Endothelial cell of umbilical vein (primary cell): ENCODE measurements at regions not wholly inside any gene's neighbourhood (a gene's known extent, or its start where the extent isn't known, plus 50 kb on each side); places are given as distances from the start of the nearest gene placed in this dataset.

Source experiments
- BruUV-seq: library from RNA; stranded (reverse); fragments of 400-500 nt; replicated peaks from 2 replicates; lab custom pipeline; 2021; lab: Mats Ljungman, UMichigan
- CTCF ChIA-PET: fragments of 300-600, 350-600 bp; sonication (Branson Sonifier 250); formaldehyde crosslinking; loops from one replicate; lab custom pipeline; 2021; ENCODE audit warnings: antibody characterized with exemption, inconsistent platforms; lab: Charles Lee
- POLR2A ChIA-PET: fragments of 300-600, 350-600 bp; sonication (Branson Sonifier 250); formaldehyde crosslinking; loops from one replicate; lab custom pipeline; 2021; ENCODE audit warnings: antibody characterized with exemption, inconsistent platforms; lab: Charles Lee
- DNase-seq: peaks from one replicate; pipeline ENCODE4 v3.0.0-alpha.2; 2011; ENCODE audit warnings: low read depth, low spot score
- FAIRE-seq: peaks from 2 replicates; lab custom pipeline; 2011; peaks lifted over from hg19 to GRCh38; lab: Jason Lieb, UNC
- H2AFZ ChIP-seq: 2 replicates; pipeline ENCODE4 v1.6.0; 2012; ENCODE audit warnings: low read depth, low read length, control low read depth, inconsistent platforms
- H3K27ac ChIP-seq: 2 replicates; pipeline ENCODE4 v1.5.1; 2011; ENCODE audit warnings: low read depth, mild to moderate bottlenecking, control low read depth, low read length, moderate library complexity; ENCODE audit not compliant: insufficient read depth
- H3K27me3 ChIP-seq, 2 experiments: 2 replicates each; pipeline versions ENCODE4 v1.6.0 to v1.6.1; 2011; ENCODE audit warnings: low read length in 2 of 2, mixed read lengths in 1 of 2; ENCODE audit not compliant: control insufficient read depth in 2 of 2, insufficient read depth in 2 of 2
- H3K36me3 ChIP-seq, 2 experiments: 2 replicates in 1 of 2; 3 replicates in 1 of 2; pipeline ENCODE4 v1.5.1; 2011; ENCODE audit warnings: low read length in 2 of 2, mild to moderate bottlenecking in 1 of 2, moderate library complexity in 1 of 2; ENCODE audit not compliant: control insufficient read depth in 2 of 2, insufficient read depth in 2 of 2; ENCODE audit errors: extremely low read depth in 1 of 2
- H3K4me1 ChIP-seq: 3 replicates; pipeline ENCODE4 v1.5.1; 2011; ENCODE audit warnings: mild to moderate bottlenecking, low read length; ENCODE audit not compliant: control insufficient read depth, insufficient read depth; ENCODE audit errors: extremely low read depth
- H3K4me2 ChIP-seq: 2 replicates; pipeline ENCODE4 v1.6.1; 2011; ENCODE audit warnings: low read length, control low read depth, mixed read lengths; ENCODE audit not compliant: insufficient read depth
- H3K4me3 ChIP-seq, 3 experiments: fragments of 200-600 bp in 1 of 3; sonication (generic), shearing (Covaris generic) in 1 of 3; replicated peaks in 1 of 3; 2 replicates each; pipeline ENCODE4 v1.5.1; 2011 to 2016; ENCODE audit warnings: control low read depth in 3 of 3, low read length in 3 of 3, mild to moderate bottlenecking in 2 of 3, inconsistent platforms in 1 of 3, low read depth in 1 of 3, moderate library complexity in 1 of 3; ENCODE audit not compliant: insufficient read depth in 1 of 3
- H3K79me2 ChIP-seq: 2 replicates; pipeline ENCODE4 v1.6.0; 2012; ENCODE audit warnings: low read length, inconsistent platforms; ENCODE audit not compliant: control insufficient read depth, insufficient read depth
- H3K9ac ChIP-seq: replicated peaks from 2 replicates; pipeline ENCODE3; 2011; ENCODE audit warnings: low read length, control low read depth; ENCODE audit not compliant: insufficient read depth; ENCODE audit errors: extremely low read depth
- H3K9me1 ChIP-seq: replicated peaks from 3 replicates; pipeline ENCODE4 v1.6.0; 2011; ENCODE audit warnings: mild to moderate bottlenecking, low read length; ENCODE audit not compliant: control insufficient read depth, insufficient read depth; ENCODE audit errors: extremely low read depth
- H3K9me3 ChIP-seq: replicated peaks from 2 replicates; pipeline ENCODE4 v1.5.1; 2012; ENCODE audit warnings: low read length, inconsistent platforms; ENCODE audit not compliant: control insufficient read depth, insufficient read depth
- H4K20me1 ChIP-seq: replicated peaks from 2 replicates; pipeline ENCODE3; 2011; ENCODE audit warnings: mild to moderate bottlenecking, low read length; ENCODE audit not compliant: control insufficient read depth, insufficient read depth; ENCODE audit errors: extremely low read depth
- EZH2 ChIP-seq: IDR thresholded peaks from 2 replicates; pipeline ENCODE4 v1.6.1; 2012; ENCODE audit warnings: borderline replicate concordance, low read depth, mild to moderate bottlenecking, moderate library complexity, low read length, inconsistent platforms; ENCODE audit not compliant: severe bottlenecking
- FOS ChIP-seq: IDR thresholded peaks from 2 replicates; pipeline ENCODE4 v1.6.1; 2011; ENCODE audit warnings: mild to moderate bottlenecking, low read length, moderate library complexity, borderline replicate concordance; ENCODE audit not compliant: insufficient read depth
- GATA2 ChIP-seq: IDR thresholded peaks from 2 replicates; pipeline ENCODE4 v1.7.0; 2011; ENCODE audit warnings: low read depth, mild to moderate bottlenecking, moderate library complexity, mixed read lengths, low read length; ENCODE audit not compliant: insufficient read length, insufficient read depth
- JUN ChIP-seq: IDR thresholded peaks from 2 replicates; pipeline ENCODE4 v1.6.1; 2011; ENCODE audit warnings: borderline replicate concordance, low read depth; ENCODE audit not compliant: insufficient read length, insufficient read depth
- MAX ChIP-seq: IDR thresholded peaks from 2 replicates; pipeline ENCODE4 v1.6.1; 2011; ENCODE audit not compliant: insufficient read depth, insufficient read length
- MYC ChIP-seq: IDR thresholded peaks from one replicate; pipeline ENCODE4 v1.6.1; 2011; ENCODE audit warnings: mild to moderate bottlenecking, low read depth, low read length
- POLR2A ChIP-seq: IDR thresholded peaks from 2 replicates; pipeline ENCODE4 v1.6.1; 2012; ENCODE audit warnings: low read depth, mild to moderate bottlenecking, control low read depth, low read length
- POLR2AphosphoS5 ChIP-seq: IDR thresholded peaks from 2 replicates; pipeline ENCODE4 v1.6.1; 2012; ENCODE audit warnings: low read depth, mild to moderate bottlenecking, control low read depth, low read length, moderate library complexity; ENCODE audit not compliant: insufficient read depth
- dilution Hi-C: fragments of 300-500 bp; cut with MboI; formaldehyde crosslinking; loops from one replicate; pipeline ENCODE4 v1.15.0; 2019; ENCODE audit warnings: low sequenced_read_pairs; ENCODE audit not compliant: extremely low pct_ligation_motif_present
- intact Hi-C: fragments of 100-400 bp; cut with micrococcal nuclease; formaldehyde crosslinking; loops from one replicate; pipeline ENCODE4 v1.10.0; 2022
- TF ChIP-seq, protein P1 (sequence below), 2 donors: IDR thresholded peaks; 1 replicate in 1 of 2; 2 replicates in 1 of 2; pipeline ENCODE4 v1.5.1; 2011; ENCODE audit warnings: low read length in 2 of 2, mild to moderate bottlenecking in 2 of 2, moderate library complexity in 2 of 2, control low read depth in 1 of 2, inconsistent platforms in 1 of 2, low read depth in 1 of 2; ENCODE audit not compliant: insufficient read depth in 1 of 2; ENCODE audit errors: extremely low read depth in 1 of 2

- Histone ChIP-seq H3K27me3 (no peaks in the 10 kb centered on the region), H3K36me3 (no peaks in the 10 kb centered on the region), H3K4me3 (no peak overlapping the region), H4K20me1 (no peaks in the 10 kb centered on the region), H2AFZ (no peak overlapping the region), H3K4me1 (peaks cover 11% of the 10 kb centered on the region), H3K79me2 (no peaks in the 10 kb centered on the region), H3K4me2 (no peak overlapping the region), H3K9me1 (no peaks in the 10 kb centered on the region), H3K9ac (no peak overlapping the region), H3K9me3 (no peaks in the 10 kb centered on the region), H3K27ac (no peak overlapping the region)
- no peak for DNase-seq
- POLR2A ChIA-PET: no interaction called here
- no TSS peak for BruUV-seq
- CTCF ChIA-PET: interaction anchor here (1.0 to 3.0 kb wide), 6 partner anchors 13 to 237 kb away, joined by 3 to 15 read pairs (median 3); partner anchors contain the start of gene MAMLD1
- dilution Hi-C loops (no loop called here), intact Hi-C loops (loop anchor here (5.0 to 10.0 kb wide), 4 partner anchors 46 to 238 kb away; no protein-coding TSS in a partner anchor)
- TF ChIP-seq MYC (no peak), POLR2A (no peak), GATA2 (no peak), FOS (no peak), MAX (no peak), POLR2AphosphoS5 (no peak), JUN (no peak), EZH2 (no peak)
- TF ChIP-seq, protein P1, sequence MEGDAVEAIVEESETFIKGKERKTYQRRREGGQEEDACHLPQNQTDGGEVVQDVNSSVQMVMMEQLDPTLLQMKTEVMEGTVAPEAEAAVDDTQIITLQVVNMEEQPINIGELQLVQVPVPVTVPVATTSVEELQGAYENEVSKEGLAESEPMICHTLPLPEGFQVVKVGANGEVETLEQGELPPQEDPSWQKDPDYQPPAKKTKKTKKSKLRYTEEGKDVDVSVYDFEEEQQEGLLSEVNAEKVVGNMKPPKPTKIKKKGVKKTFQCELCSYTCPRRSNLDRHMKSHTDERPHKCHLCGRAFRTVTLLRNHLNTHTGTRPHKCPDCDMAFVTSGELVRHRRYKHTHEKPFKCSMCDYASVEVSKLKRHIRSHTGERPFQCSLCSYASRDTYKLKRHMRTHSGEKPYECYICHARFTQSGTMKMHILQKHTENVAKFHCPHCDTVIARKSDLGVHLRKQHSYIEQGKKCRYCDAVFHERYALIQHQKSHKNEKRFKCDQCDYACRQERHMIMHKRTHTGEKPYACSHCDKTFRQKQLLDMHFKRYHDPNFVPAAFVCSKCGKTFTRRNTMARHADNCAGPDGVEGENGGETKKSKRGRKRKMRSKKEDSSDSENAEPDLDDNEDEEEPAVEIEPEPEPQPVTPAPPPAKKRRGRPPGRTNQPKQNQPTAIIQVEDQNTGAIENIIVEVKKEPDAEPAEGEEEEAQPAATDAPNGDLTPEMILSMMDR (IDR thresholded peaks at IDR 0.05; ENCODE audit: extremely low read depth in 1 of 2, insufficient read depth in 1 of 2, low read depth in 1 of 2, low read length in 2 of 2): no peak
- FAIRE-seq: no peak
Measured at GRCh38 chrX:150200361-150200760, 162.8 kb upstream of the MAMLD1 start.
